Trophoblast cell (in vitro differentiated cells and primary cell): ENCODE measurements at regions not wholly inside any gene's neighbourhood (a gene's known extent, or its start where the extent isn't known, plus 50 kb on each side); places are given as distances from the start of the nearest gene placed in this dataset.
A peak's percentile ranks its signal among the peaks of the same experiment; 100 is the strongest.
"Not testable (repeated sequence)": the region's sequence is repeated elsewhere in the genome, so short reads cannot be mapped to it uniquely, and the experiment has no call there.

Experiments
- DNase-seq, 2 donors: peaks; one replicate each; pipeline ENCODE4 v3.0.0-alpha.2; 2016
- H2AFZ ChIP-seq: 2 replicates; pipeline ENCODE4 v1.6.1; 2013; ENCODE audit warnings: low read length, moderate library complexity, mild to moderate bottlenecking; ENCODE audit not compliant: insufficient read depth, poor library complexity
- H2AK5ac ChIP-seq: 2 replicates; pipeline ENCODE4 v1.6.1; 2013; ENCODE audit warnings: mild to moderate bottlenecking, low read length
- H2BK120ac ChIP-seq: 2 replicates; pipeline ENCODE4 v1.6.1; 2013; ENCODE audit warnings: low read length, mild to moderate bottlenecking, moderate library complexity; ENCODE audit not compliant: insufficient read depth, poor library complexity
- H2BK12ac ChIP-seq: 2 replicates; pipeline ENCODE4 v1.6.1; 2013; ENCODE audit warnings: mild to moderate bottlenecking, low read length, moderate library complexity
- H2BK5ac ChIP-seq: 2 replicates; pipeline ENCODE4 v1.6.1; 2013; ENCODE audit warnings: low read length, low read depth, moderate library complexity, mild to moderate bottlenecking; ENCODE audit not compliant: poor library complexity
- H3K14ac ChIP-seq: 2 replicates; pipeline ENCODE4 v1.6.1; 2013; ENCODE audit warnings: mild to moderate bottlenecking, low read length
- H3K18ac ChIP-seq: 2 replicates; pipeline ENCODE4 v1.6.1; 2013; ENCODE audit warnings: mild to moderate bottlenecking, low read length
- H3K23ac ChIP-seq: 2 replicates; pipeline ENCODE4 v1.6.1; 2013; ENCODE audit warnings: low read length
- H3K27ac ChIP-seq: 2 replicates; pipeline ENCODE4 v1.5.1; 2013; ENCODE audit warnings: low read depth, mild to moderate bottlenecking, inconsistent platforms, low read length, moderate library complexity
- H3K27me3 ChIP-seq: 2 replicates; pipeline ENCODE4 v1.6.1; 2013; ENCODE audit warnings: inconsistent platforms, mild to moderate bottlenecking, low read length, moderate library complexity; ENCODE audit not compliant: insufficient read depth
- H3K36me3 ChIP-seq, 2 experiments: 1 replicate in 1 of 2; 2 replicates in 1 of 2; pipeline ENCODE4 v1.6.1; 2013; ENCODE audit warnings: low read length in 2 of 2, mild to moderate bottlenecking in 2 of 2, moderate library complexity in 1 of 2; ENCODE audit not compliant: insufficient read depth in 2 of 2, control insufficient read depth in 1 of 2
- H3K4ac ChIP-seq: 2 replicates; pipeline ENCODE4 v1.6.1; 2013; ENCODE audit warnings: low read depth, mild to moderate bottlenecking, low read length, moderate library complexity
- H3K4me1 ChIP-seq, 2 experiments: 1 replicate in 1 of 2; 2 replicates in 1 of 2; pipeline ENCODE4 v1.6.1; 2013; ENCODE audit warnings: low read length in 2 of 2, mild to moderate bottlenecking in 2 of 2, moderate library complexity in 1 of 2; ENCODE audit not compliant: insufficient read depth in 2 of 2, control insufficient read depth in 1 of 2
- H3K4me2 ChIP-seq: 2 replicates; pipeline ENCODE4 v1.6.1; 2013; ENCODE audit warnings: inconsistent platforms, mild to moderate bottlenecking, low read length, moderate library complexity
- H3K4me3 ChIP-seq: 2 replicates; pipeline ENCODE4 v1.5.1; 2013; ENCODE audit warnings: mild to moderate bottlenecking, low read depth, low read length, inconsistent platforms
- H3K79me1 ChIP-seq: one replicate; pipeline ENCODE4 v1.6.1; 2013; ENCODE audit warnings: low read length
- H3K79me2 ChIP-seq: 2 replicates; pipeline ENCODE4 v1.6.1; 2013; ENCODE audit warnings: low read length, mild to moderate bottlenecking; ENCODE audit not compliant: control insufficient read depth, insufficient read depth, poor library complexity
- H3K9ac ChIP-seq: 2 replicates; pipeline ENCODE4 v1.6.1; 2013; ENCODE audit warnings: mild to moderate bottlenecking, low read length
- H3K9me3 ChIP-seq: 2 replicates; pipeline ENCODE4 v1.6.1; 2013; ENCODE audit warnings: low read depth, mild to moderate bottlenecking, control low read depth, inconsistent platforms, low read length; ENCODE audit not compliant: insufficient read depth
- H4K12ac ChIP-seq: 2 replicates; pipeline ENCODE4 v1.6.1; 2013; ENCODE audit warnings: low read depth, mild to moderate bottlenecking, low read length, moderate library complexity
- H4K8ac ChIP-seq: 2 replicates; pipeline ENCODE4 v1.6.1; 2013; ENCODE audit warnings: low read depth, mild to moderate bottlenecking, low read length, moderate library complexity
- H4K91ac ChIP-seq: one replicate; pipeline ENCODE4 v1.6.1; 2013; ENCODE audit warnings: low read depth, mild to moderate bottlenecking, low read length, moderate library complexity
- WGBS: extraction: QIAGEN DNeasy Blood & Tissue Kit; methylation state at CpG from one replicate; pipeline ENCODE4 v1.1.7; 2013; ENCODE audit warnings: missing lambda C conversion rate; ENCODE audit not compliant: insufficient read length, insufficient coverage; ENCODE audit errors: extremely low coverage; 5-methylcytosine and 5-hydroxymethylcytosine counted together

GRCh38 chr21:10410354-10410929, 110.9 kb upstream of the TPTE start:
- H4K12ac ChIP-seq, H2BK5ac ChIP-seq, H3K27ac ChIP-seq, H3K4me1 ChIP-seq, H2AFZ ChIP-seq, H2AK5ac ChIP-seq, H3K4me2 ChIP-seq, H3K27me3 ChIP-seq, H2BK120ac ChIP-seq, H3K36me3 ChIP-seq, H4K91ac ChIP-seq, H4K8ac ChIP-seq, H3K14ac ChIP-seq, H3K79me1 ChIP-seq, DNase-seq, H3K9ac ChIP-seq, H3K79me2 ChIP-seq, H2BK12ac ChIP-seq, H3K18ac ChIP-seq, H3K4me3 ChIP-seq, H3K4ac ChIP-seq, H3K23ac ChIP-seq: not testable (repeated sequence)
- peaks cover 35% of the 10 kb centered on the region for H3K9me3 ChIP-seq
- no CpG with 5 or more reads among the region's 5 CpGs for WGBS

GRCh38 chr21:10411776-10412526, 109.4 kb upstream of the TPTE start:
- not testable (repeated sequence) for H4K91ac ChIP-seq, H2BK12ac ChIP-seq, H4K12ac ChIP-seq, H3K36me3 ChIP-seq, DNase-seq, H3K4me2 ChIP-seq, H2BK120ac ChIP-seq, H3K4ac ChIP-seq, H3K79me1 ChIP-seq, H3K4me1 ChIP-seq, H4K8ac ChIP-seq, H3K27me3 ChIP-seq, H2BK5ac ChIP-seq, H3K18ac ChIP-seq, H3K4me3 ChIP-seq, H3K27ac ChIP-seq, H3K23ac ChIP-seq, H3K9ac ChIP-seq, H2AK5ac ChIP-seq, H2AFZ ChIP-seq, H3K79me2 ChIP-seq, H3K14ac ChIP-seq
- WGBS, result 100% methylated on average over 3 of the region's 17 CpGs
- H3K9me3 ChIP-seq, result peaks cover 37% of the 10 kb centered on the region

GRCh38 chr21:10412928-10413246, 108.5 kb upstream of the TPTE start:
- not testable (repeated sequence) for H3K4me2 ChIP-seq, H3K4me1 ChIP-seq, H3K79me2 ChIP-seq, H3K27ac ChIP-seq, H2BK5ac ChIP-seq, H3K14ac ChIP-seq, H2BK12ac ChIP-seq, H3K27me3 ChIP-seq, H3K4me3 ChIP-seq, H4K12ac ChIP-seq, H3K9ac ChIP-seq, H4K91ac ChIP-seq, H3K36me3 ChIP-seq, H2AFZ ChIP-seq, H3K4ac ChIP-seq, H2AK5ac ChIP-seq, H3K23ac ChIP-seq, DNase-seq, H3K79me1 ChIP-seq, H4K8ac ChIP-seq, H3K18ac ChIP-seq, H2BK120ac ChIP-seq
- WGBS, result 100% methylated on average over 3 of the region's 8 CpGs
- H3K9me3 ChIP-seq, result peaks cover 41% of the 10 kb centered on the region

GRCh38 chr21:10413247-10414120, 107.9 kb upstream of the TPTE start:
- not testable (repeated sequence) for H3K4me1 ChIP-seq, H2BK120ac ChIP-seq, H2AK5ac ChIP-seq, H3K36me3 ChIP-seq, H3K27ac ChIP-seq, H2BK12ac ChIP-seq, H3K4ac ChIP-seq, H3K4me2 ChIP-seq, H4K91ac ChIP-seq, H3K23ac ChIP-seq, H3K9ac ChIP-seq, H2BK5ac ChIP-seq, H3K27me3 ChIP-seq, H3K79me2 ChIP-seq, H2AFZ ChIP-seq, H4K12ac ChIP-seq, H3K79me1 ChIP-seq, H4K8ac ChIP-seq, H3K18ac ChIP-seq, H3K14ac ChIP-seq
- WGBS, result no CpG with 5 or more reads among the region's 31 CpGs
- peak in 1 of 2 donors; percentile 52 for DNase-seq
- Histone ChIP-seq H3K9me3 (peaks cover 43% of the 10 kb centered on the region), H3K4me3 (peak overlapping the region; percentile 48)
